GM21390 (cell line): ENCODE measurements at regions not wholly inside any gene's neighbourhood (a gene's known extent, or its start where the extent isn't known, plus 50 kb on each side); places are given as distances from the start of the nearest gene placed in this dataset.
"Not testable (repeated sequence)": the region's sequence is repeated elsewhere in the genome, so short reads cannot be mapped to it uniquely, and the experiment has no call there.

Source experiments
- ATAC-seq: cut with Tn5 transposase; IDR thresholded peaks from one replicate; pipeline ENCODE4 v1.9.1; 2021; ENCODE audit not compliant: unreplicated experiment

- no peak for ATAC-seq
Measured at GRCh38 chr16:54985156-54985555, 54.5 kb downstream of the IRX5 start.

- ATAC-seq = no peak
Measured at GRCh38 chr16:54985668-54986067, 55.0 kb downstream of the IRX5 start.

GRCh38 chr16:54986409-54986808 lies 55.7 kb downstream of the IRX5 start:
- no peak for ATAC-seq

GRCh38 chr16:54987081-54987480 lies 56.4 kb downstream of the IRX5 start:
- no peak for ATAC-seq

- no peak for ATAC-seq
Measured at GRCh38 chr16:54991525-54991924, 60.9 kb downstream of the IRX5 start.

GRCh38 chr16:54991946-54992345 lies 61.3 kb downstream of the IRX5 start:
- ATAC-seq = not testable (repeated sequence)

GRCh38 chr16:54993106-54993895 lies 62.6 kb downstream of the IRX5 start:
- ATAC-seq = no peak

- no peak for ATAC-seq
Measured at GRCh38 chr16:54996186-54996585, 65.5 kb downstream of the IRX5 start.

GRCh38 chr16:54998834-54999233 lies 68.2 kb downstream of the IRX5 start:
- no peak for ATAC-seq

- no peak for ATAC-seq
Measured at GRCh38 chr16:54999481-54999880, 68.8 kb downstream of the IRX5 start.

GRCh38 chr16:55000595-55000994 lies 69.9 kb downstream of the IRX5 start:
- no peak for ATAC-seq

- ATAC-seq = no peak
Measured at GRCh38 chr16:55001931-55002330, 71.3 kb downstream of the IRX5 start.

GRCh38 chr16:55002419-55002818 lies 71.8 kb downstream of the IRX5 start:
- no peak for ATAC-seq

- ATAC-seq = no peak
Measured at GRCh38 chr16:55003306-55003705, 72.6 kb downstream of the IRX5 start.

GRCh38 chr16:55003916-55004315 lies 73.3 kb downstream of the IRX5 start:
- ATAC-seq = no peak

- ATAC-seq = no peak
Measured at GRCh38 chr16:55007504-55007903, 76.8 kb downstream of the IRX5 start.

GRCh38 chr16:55008836-55009510 lies 78.3 kb downstream of the IRX5 start:
- ATAC-seq = no peak

- ATAC-seq = no peak
Measured at GRCh38 chr16:55009581-55009980, 78.9 kb downstream of the IRX5 start.

- no peak for ATAC-seq
Measured at GRCh38 chr16:55010492-55011160, 80.0 kb downstream of the IRX5 start.

GRCh38 chr16:55012362-55012761 lies 81.7 kb downstream of the IRX5 start:
- ATAC-seq = no peak

GRCh38 chr16:55012793-55013192 lies 82.1 kb downstream of the IRX5 start:
- ATAC-seq = no peak

GRCh38 chr16:55014022-55014421 lies 83.4 kb downstream of the IRX5 start:
- no peak for ATAC-seq
